ENCODE measurements at regions not wholly inside any gene's neighbourhood (a gene's known extent, or its start where the extent isn't known, plus 50 kb on each side); places are given as distances from the start of the nearest gene placed in this dataset.

DNA sequence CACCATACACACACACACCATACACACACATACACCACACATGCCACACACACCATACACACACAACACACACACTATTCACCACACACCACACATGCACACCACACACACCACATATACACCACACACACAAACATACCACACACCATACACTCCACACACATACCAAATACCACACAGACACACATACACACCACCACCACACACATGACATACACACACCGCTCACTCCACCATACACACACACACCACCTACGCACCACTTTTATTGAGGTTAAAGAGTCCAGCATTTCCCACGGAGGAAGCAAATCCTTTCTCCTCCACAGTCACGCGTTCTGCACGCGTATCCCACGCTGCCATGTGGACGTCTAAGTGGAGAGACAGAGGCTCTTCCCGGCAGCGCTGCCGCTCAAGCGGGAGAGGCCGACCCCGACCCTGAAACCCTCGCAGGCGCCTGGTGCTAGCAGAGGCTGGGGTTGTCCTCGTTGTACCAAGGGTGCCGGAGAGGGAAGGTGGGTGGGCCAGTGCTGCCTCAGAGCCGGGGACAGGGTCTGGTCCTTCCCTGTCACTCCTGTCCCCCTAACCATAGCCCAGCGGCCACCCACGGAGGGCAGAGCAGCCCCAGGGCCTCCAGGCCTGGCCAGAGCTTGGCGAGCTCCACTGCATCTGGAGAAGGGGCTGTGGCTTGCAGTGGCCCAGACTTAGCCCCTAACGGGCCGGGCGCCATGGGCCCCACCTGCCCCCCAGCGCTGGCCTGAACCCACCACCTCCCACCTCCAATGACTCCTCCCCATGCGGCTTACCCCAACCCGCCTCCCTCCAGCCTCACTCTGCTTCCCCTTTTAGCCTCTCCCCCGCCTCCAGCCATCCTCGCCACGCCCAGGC, 1495.0 kb downstream of the BRD1 start:
- DNase-seq (ENCODE audit: low read depth), result no peak

DNA sequence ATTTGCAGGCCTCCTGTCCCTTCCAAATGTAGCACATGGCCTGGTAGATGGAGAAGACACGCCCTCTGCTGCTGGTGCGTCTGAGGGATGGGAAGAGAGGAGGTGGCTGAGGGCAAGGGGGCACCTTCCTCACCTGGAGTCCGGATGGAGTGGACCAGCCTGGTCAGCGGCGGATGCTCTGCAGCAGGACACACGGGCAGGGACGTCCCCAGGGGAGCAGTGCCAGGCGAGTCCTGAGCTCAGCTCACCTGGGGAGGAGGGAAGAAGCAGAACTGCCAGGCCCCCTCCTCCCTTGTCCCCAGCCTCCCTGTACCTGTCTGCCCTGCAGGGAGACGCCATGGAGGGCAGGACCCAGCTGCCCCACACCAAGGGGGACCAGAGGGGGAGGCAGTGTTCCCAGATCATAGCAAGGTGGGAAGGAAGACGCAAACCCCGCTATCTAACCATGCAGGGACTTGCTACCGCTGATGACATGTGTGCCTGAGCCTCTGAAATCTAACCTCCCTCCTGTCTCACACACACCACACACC, 1495.9 kb downstream of the BRD1 start:
- DNase-seq (ENCODE audit: low read depth), result no peak

DNA sequence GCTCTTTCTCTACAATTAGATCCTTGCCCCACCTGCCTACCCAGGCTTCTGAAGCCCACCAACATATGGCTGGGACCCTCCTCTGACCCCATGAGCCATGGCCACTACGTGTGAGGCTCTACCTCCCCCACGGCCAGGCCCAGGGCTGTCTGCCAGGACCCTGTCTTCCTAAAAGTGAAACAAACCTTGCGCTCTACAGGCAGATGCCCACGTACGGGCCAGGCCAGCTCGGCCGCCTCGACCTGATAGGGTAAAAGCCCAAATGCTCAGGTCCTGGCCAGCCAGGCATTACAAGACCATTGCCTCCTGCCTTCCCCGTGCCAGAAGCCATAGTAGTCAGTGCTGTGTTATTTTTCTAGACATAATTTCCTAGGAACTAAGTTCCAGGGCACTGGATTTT, 1496.4 kb downstream of the BRD1 start:
- no peak for DNase-seq (ENCODE audit: low read depth)

DNA sequence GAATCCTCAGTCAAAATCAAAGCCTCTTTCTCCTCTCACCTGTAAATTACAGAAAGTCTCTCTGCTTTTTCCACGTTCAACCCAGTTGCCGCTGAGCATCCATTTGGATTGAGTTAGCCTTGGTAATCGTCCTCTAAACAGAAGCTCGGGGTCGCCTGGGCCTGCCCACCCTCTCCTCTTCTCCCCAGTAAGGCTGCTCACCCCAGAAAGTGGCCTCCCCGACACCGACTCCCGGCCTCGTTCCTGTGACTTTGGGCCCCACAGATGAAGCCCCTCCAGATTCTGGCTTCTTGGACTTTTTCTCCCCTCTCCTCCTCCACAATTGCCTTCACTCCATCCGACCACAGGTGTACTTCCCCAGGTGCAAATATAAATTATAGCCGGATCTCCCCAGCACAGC, 1500.0 kb downstream of the BRD1 start:
- no peak for DNase-seq (ENCODE audit: low read depth)

DNA sequence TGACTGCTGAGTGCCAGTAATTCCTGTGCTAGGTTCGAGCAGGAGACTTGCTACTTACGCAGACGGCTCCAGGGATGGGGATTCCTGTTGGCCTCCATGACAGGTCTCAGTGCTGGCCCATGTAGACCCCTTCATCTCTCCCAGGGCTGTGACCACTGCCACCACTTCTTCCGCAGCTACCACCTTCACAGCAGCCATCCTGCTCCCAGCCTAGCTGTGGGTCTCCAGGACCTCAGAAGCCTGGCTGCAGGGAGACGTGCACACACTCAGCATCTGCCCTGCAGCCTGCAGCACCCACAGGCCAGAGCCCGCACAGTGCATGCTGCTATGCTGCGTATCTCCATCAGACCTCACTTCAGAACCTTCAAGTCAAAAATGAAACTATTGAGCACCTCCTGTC, 1503.9 kb downstream of the BRD1 start:
- DNase-seq (ENCODE audit: low read depth), result no peak

DNA sequence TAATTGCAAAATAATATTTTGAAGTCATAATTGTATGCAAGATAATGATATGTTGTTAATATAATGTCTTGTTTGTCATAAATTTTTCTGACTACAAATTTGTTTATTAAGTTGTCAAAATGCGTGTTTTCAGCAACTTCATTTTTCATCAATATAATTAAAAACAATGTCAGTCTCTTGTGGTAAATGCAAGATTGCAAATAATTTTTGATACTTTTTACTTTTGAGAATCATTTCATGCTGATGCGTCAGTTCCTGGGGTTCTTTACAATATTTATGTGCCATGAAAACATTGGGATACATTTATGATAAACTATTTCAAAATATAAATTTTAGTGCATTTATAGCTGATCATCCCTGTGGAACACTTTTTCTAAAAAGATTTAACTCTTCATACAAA, 1504.8 kb downstream of the BRD1 start:
- no peak for DNase-seq (ENCODE audit: low read depth)

DNA sequence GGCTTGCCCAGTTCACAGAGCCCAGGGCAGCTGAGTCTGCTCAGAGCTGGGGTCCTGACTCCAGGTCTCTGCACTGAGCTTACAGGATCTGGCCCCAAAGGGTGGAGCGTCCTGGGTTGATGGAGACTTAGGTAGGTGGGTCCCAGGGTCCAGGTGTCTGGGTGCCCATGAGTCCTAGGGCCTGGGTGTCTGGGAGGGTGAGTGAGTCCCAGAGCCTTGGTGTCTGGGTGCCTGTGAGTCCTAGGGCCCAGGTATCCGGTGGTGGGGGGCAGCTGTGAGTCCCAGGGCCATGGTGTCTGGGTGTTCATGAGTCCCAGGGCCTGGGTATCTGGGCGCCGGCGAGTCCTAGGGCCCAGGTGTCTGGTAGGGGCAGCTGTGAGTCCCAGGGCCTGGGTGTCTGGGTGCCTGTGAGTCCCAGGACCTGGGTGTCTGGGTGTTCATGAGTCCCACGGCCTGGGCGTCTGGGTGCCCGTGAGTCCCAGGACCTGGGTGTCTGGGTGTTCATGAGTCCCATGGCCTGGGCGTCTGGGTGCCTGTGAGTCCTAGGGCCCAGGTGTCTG, 1505.6 kb downstream of the BRD1 start:
- DNase-seq (ENCODE audit: low read depth), result no peak

DNA sequence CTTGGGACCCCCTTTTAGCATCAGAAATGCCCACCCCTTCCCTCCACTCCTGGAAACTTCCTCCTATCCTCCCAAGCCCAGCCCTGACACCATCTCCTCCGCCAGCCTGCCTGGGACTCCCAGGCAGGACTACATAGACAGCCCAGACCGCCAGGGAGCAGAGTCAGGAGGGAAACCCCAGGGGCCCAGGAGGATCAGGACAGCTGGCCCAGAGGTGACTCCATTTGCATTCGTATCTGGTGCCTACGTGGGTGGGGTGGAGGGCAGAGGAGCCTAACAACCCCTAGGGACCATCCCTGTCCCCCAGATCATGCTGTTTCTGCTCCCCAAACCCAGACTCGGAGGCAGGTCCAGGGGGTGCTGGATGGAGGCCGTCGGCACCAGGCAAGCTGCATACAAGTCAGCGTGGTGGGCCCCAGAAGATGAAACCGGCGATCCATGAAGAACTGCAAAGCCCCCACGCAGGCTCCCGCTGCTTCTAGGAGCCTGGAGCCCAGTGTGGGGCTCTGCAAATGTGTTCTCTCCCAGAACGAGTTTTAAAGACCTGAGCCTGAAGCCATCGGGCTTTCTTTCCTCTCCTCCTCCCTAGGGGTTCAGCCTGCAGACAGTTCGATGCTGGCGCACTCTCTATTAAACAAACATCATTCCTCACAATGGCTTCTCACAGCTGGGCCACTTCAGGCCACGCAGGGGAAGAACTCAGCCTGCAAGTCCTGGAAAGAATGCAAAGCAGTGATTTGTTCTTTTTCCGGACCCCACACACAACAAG, 1506.8 kb downstream of the BRD1 start:
- no peak for DNase-seq (ENCODE audit: low read depth)

DNA sequence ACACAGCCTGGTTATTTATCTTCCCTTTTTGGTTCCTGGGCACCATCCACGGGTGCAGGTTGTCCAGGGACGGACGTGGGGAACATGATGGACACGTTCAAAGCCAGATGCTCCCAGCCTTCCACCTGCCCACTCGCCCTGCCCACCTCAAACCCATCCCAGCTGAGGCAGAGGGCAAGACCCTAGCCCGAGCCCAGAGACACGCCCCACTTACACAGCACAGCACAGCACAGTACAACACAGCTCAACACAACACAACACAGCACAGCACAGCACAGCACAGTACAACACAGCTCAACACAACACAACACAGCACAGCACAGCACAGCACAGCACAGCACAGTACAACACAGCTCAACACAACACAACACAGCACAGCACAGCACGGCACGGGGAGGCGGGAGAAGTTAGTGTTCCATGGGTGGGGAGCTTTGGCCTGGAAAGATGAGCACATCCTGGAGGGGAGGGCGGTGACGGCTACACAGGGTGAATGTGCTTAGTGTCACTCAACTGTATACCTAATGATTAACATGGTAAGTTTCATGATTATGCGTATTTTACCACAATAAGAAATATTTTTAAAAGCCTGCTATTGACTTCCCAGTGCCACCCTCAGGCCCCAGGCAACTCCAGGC, 1507.5 kb downstream of the BRD1 start:
- DNase-seq (ENCODE audit: low read depth), result no peak

DNA sequence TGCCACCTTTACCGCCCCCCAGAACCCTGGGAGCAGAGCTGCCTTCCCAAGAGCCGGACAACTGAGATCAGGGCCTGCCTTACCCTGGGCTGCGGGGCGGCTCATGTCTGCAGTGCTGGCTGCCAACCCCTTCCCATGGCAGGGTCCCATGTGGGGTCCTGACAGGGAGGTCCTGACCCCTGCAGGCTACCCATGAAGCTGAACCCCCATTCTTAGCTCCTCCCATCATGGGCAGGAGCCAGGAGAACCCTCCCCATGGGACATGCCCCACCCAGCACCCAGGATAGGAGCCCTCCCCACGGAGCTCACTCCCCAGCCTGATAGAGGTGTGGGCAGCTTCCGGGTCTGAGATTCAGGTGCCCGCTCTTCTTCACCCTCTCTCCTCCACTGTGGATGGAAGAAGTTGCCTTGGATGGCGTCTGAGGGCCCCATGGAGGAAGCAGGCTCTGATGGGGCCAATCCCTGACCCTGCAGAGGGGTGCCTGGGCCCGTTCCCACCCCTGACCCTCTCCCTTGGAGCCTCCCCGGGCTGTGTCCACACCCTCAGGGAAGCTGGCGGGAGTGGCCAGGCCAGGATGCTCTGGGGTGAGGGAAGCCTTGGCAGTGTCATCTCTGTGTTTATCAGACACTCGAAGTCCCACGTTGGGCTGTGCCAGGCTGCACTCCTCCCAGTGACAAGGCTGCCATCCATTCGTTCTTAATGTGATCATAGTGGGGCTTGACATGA, 1508.2 kb downstream of the BRD1 start:
- no peak for DNase-seq (ENCODE audit: low read depth)

DNA sequence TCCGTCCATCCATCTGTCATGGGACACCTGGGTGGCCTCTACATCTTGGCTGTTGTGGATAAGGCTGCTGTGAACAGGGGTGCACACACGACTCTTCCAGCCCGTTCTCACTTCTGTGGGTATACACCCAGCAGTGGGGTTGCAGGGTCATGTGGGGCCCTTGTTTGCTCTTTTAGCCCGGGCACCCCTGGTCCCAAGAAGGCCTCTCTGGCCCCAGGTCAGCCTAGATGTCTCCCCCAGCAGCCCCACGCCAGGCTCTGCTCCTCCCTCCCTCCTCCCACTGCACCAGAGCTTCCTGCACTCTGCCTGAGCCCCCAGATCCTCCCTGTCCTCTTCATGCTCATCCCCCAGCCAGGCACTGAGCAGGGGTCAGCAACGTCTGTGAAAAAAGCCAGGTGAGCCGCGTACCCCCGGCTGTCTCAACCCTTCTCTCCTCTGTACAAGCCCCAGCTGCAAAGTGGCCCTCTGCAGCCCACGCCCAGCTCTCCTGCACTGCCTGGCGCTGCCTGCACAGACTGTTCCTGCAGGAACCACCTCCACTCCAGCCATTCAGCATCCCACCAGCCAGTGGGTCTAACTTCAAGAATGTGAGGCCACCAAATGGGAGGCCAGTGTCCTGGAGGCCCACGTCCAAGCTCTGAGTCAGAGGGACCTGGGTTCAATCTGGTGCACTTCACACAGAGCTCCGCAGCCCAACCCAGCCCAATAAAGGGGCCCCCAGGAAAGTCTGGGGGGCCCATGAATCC, 1508.9 kb downstream of the BRD1 start:
- no peak for DNase-seq (ENCODE audit: low read depth)

DNA sequence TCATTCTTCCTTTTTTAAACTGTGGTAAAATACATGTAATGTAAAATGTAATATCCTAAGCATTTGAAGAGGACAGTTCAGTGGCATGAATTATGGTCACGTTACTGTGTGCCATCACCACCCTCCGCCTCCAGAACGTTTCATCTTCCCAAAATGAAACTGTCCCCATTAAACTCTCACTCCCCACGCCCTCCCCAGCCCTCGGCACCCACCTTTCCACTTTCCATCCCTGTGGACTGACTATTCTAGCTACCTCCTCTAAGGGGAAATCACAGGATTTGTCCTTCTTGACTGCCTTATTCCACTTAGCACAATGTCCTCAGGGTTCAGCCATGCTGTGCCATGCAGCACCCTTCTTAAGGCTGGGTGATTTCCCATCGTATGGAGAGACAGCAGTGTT, 1509.5 kb downstream of the BRD1 start:
- no peak for DNase-seq (ENCODE audit: low read depth)

DNA sequence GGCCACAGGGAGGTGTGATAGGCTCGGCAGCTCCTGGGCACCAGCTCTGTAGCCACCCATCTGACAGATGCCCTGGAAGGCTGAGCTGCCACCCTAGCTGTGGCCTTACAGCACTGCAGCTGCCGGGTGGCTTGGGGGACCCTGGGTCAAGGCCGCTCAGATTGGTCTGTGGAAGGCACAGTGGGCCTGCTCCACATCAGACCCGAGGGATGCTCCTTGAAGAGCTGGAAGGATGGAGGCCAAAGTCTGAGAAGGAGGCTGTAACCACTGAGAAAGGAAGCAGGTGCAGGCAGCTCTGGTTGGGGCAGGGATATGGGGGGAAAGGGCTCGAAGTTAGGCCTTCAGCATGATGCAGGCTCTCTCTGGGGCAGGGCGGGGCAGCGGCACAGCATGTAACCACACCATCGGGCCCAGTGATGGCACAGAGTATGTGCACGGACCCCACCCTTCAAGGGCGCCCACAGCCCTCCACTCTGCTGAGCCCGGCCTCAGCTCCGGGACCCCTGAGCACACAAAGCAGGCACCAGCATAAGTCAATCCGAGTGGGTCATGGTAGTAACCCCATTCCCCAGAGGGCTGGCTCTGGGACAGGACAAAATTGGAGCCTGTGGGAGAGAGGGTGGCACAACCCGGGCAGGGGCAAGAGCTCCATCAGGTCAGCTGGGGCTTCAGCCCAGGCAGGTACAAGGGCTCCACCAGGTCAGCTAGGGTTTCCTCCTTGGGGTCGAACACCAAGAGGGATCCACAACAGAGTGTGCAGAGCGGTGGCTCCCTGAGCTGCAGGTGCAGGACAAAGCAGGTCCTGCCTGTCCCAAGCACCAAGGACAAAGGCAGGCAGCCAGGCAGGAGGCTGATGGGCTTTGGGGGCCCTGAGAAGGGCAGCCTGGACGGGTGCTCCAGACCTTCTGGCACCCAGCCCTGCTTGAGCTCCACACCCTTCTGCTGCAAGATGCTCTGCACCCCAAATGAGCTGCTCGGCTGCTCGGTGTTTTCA, 1511.1 kb downstream of the BRD1 start:
- DNase-seq (ENCODE audit: low read depth), result no peak

DNA sequence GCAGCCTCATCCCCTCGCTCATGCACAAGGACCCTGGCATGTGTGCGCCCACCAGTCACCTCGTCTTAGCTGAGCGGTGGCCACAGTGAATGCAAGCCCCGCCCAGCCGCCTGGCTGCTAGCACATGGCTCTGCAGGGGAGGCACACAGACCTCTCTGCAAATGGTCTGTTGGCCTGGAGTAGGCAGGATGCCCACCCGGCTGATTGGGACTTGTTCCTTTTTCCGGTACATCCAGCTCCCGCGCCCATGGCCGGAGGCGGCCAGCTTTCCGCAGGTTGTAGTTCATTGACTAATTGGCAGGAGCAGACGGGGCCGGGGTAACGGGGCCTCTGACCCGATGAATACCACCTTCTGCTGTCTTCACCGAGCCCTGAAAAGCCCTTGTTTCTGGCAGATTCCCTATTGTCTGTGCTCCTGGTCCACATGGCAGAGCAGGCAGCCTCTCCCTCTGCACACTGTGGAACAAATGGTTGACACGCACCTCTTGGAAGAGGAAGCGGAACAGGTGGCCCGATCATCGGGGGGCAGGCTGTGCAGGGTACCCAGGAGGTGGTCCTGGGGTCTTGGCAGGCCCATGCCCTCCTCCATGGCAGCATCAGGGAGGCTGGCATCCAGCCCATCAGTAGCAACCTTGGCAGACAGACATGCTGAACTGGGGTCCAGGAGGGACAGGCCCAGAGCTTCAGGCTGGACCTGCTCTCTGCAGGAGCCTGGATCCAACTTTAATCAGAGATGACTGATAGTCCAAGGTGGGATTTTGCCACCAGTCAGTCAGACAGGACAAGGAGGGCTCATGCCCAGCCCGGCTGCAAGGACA, 1512.0 kb downstream of the BRD1 start:
- DNase-seq (ENCODE audit: low read depth), result no peak

DNA sequence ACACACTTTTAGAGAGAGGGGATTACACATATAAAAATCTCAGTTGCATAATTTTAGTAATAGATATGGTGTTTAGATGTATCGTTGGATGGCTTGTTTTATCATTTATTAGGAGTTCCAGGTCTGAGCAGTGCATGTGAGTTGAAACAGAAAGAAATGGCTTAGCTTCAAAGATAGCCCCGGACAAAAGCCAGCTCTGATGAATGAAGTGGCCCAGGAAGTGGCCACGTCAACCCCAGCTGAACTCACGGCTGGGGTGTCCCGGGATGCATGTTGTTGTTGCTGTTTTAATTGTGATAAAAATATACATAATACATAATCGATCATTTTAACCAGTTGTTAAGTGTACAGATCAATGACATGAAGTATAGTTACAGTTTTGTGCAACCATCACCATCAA, 1513.6 kb downstream of the BRD1 start:
- no peak for DNase-seq (ENCODE audit: low read depth)

DNA sequence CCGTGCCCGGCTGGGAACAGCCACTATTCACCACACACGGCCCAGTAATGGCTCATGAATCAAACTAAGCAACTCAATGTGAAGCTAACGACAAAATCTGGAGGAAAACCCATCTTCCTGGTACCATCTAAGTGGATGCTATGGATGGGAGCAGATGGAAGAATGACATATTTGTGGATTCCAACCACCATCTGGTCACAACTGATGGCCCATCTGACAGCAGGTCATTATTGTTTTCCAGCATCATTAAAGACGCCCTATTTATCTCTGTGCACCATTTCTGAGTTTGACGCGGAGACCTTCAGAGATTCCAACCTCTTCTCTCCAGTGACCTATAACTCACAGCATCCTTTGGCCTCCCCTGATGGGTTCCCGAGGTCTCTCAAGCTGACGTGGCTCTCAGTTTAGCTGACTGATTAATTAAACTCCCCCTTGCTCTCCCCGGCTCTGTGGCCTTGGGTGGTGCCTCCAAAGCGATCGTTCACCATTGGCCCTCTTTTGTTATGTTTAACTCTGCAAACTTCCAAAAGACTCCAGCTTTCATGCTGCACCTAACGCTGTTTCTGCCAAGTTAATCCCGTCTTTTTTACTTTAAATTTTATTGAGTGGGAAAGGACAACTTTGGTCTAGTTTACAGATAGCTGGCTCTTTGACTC, 1514.4 kb downstream of the BRD1 start:
- no peak for DNase-seq (ENCODE audit: low read depth)

DNA sequence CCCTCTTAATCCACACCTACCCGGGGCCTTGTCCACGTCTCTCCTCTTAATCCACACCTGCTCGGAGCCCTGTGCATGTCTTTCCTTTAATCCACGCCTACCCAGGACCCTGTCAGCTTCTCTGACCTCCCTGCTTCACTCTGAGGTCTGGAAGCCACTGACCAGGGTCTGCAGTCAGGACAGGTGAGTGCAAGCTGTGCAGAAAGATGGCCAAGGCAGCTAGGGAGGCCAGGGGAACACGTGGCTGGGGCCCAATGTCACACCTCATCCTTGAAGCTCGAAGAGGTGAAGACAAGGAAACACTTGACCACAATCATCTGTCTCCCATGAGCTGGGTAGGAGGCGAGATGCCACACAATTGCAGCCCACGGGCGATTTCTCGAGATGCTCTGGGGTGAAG, 1516.9 kb downstream of the BRD1 start:
- DNase-seq (ENCODE audit: low read depth), result no peak

DNA sequence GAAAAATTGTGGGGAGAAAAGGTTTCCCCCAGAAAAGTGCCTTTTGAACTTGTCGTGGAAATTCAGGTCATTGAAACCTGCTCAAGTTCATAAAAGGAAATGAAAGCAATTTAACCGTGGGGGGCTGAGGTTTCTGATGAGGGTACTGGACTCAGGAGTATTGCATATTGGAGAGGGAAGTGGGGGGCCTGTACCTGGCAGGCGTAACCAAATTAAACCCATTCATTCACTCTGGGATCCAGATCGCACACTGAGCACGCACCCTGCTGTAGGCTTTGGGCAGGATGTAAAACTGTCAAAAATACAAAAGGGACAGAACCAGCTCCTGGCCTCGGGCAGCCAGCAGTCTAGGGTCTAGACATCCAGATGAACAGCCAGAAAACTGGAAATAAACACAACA, 1517.4 kb downstream of the BRD1 start:
- DNase-seq (ENCODE audit: low read depth), result no peak

Measured in activated T-helper 1 cell treated with Interleukin-2 at 50 U/mL for 16 hours (primary cell).